ENCODE measurements at regions not wholly inside any gene's neighbourhood (a gene's known extent, or its start where the extent isn't known, plus 50 kb on each side); places are given as distances from the start of the nearest gene placed in this dataset.

- DNase-seq, result no peak
Measured at GRCh38 chr21:24869862-24870261, 737.4 kb downstream of the MRPL39 start.

- no peak for DNase-seq
Measured at GRCh38 chr21:24868117-24868516, 739.2 kb downstream of the MRPL39 start.

- DNase-seq, result no peak
Measured at GRCh38 chr21:24861471-24861870, 745.8 kb downstream of the MRPL39 start.

GRCh38 chr21:24856326-24856725 is 751.0 kb downstream of the MRPL39 start:
- no peak for DNase-seq

GRCh38 chr21:24852610-24853195 is 754.6 kb downstream of the MRPL39 start:
- DNase-seq, result no peak

- no peak for DNase-seq
Measured at GRCh38 chr21:24850121-24850520, 757.2 kb downstream of the MRPL39 start.

GRCh38 chr21:24844671-24845070 is 762.6 kb downstream of the MRPL39 start:
- no peak for DNase-seq

- no peak for DNase-seq
Measured at GRCh38 chr21:24840287-24840686, 767.0 kb downstream of the MRPL39 start.

- DNase-seq, result no peak
Measured at GRCh38 chr21:24832961-24833360, 774.3 kb downstream of the MRPL39 start.

GRCh38 chr21:24829397-24829796 is 777.9 kb downstream of the MRPL39 start:
- DNase-seq, result no peak

- no peak for DNase-seq
Measured at GRCh38 chr21:24826822-24827221, 780.5 kb downstream of the MRPL39 start.

GRCh38 chr21:24825348-24825747 is 781.9 kb downstream of the MRPL39 start:
- DNase-seq, result no peak

- no peak for DNase-seq
Measured at GRCh38 chr21:24824209-24824608, 783.1 kb downstream of the MRPL39 start.

GRCh38 chr21:24823247-24823646 is 784.0 kb downstream of the MRPL39 start:
- DNase-seq, result no peak

- no peak for DNase-seq
Measured at GRCh38 chr21:24785033-24785432, 822.2 kb downstream of the MRPL39 start.

GRCh38 chr21:24781146-24781545 is 826.1 kb downstream of the MRPL39 start:
- DNase-seq, result no peak

GRCh38 chr21:24759348-24760075 is 847.8 kb downstream of the MRPL39 start:
- no peak for DNase-seq

- no peak for DNase-seq
Measured at GRCh38 chr21:24738063-24738462, 869.2 kb downstream of the MRPL39 start.

- DNase-seq, result no peak
Measured at GRCh38 chr21:24737296-24737850, 869.9 kb downstream of the MRPL39 start.

GRCh38 chr21:24730661-24731060 is 876.6 kb downstream of the MRPL39 start:
- DNase-seq, result no peak

- no peak for DNase-seq
Measured at GRCh38 chr21:24729568-24729967, 877.7 kb downstream of the MRPL39 start.

- no peak for DNase-seq
Measured at GRCh38 chr21:24727803-24728440, 879.4 kb downstream of the MRPL39 start.

GRCh38 chr21:24716281-24716918 is 890.9 kb downstream of the MRPL39 start:
- no peak for DNase-seq
